Glomerular endothelial cell (primary cell): ENCODE measurements at regions not wholly inside any gene's neighbourhood (a gene's known extent, or its start where the extent isn't known, plus 50 kb on each side); places are given as distances from the start of the nearest gene placed in this dataset.

Source experiments
- DNase-seq: peaks from one replicate; pipeline ENCODE4 v3.0.0-alpha.2; 2011; ENCODE audit warnings: low read depth, low spot score; ENCODE audit errors: extremely low read depth

DNA sequence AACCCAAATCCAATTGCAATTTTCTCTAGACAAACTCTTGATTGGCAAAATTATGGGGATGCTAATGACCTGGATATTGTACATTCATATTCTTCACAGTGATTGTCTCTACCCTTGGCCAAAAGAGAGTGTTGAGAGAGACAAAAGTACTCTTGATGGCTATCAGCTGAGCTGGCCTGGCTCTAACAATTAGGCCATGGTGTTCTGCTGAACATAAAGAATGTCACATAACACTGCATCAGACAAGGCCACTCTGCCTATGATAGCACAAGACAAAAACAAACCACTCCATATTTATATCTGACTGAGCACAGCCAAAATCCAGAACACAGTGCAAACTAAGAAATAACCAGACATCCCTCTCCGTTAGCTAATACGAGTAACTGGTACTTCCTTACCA lies 101.7 kb downstream of the ADAMTS1 start:
- no peak for DNase-seq

DNA sequence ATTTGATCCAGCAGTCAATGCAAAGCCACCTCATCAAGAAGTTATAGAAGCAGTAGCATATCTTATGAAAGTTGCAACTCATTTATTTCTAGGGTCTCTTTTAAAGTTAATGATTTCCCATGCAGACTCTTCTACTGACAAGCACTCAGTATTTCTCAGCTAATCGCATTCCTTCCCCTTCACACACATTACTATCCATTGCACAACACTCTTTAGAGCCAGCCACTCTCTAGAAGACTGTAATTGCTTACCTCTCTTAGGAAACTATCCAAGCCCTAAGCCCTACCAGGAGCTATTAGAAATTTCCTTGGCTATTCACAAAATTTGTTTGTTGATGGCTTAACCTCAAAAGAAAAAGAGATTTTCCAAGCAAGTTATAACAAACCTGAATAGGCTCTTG lies 106.0 kb downstream of the ADAMTS1 start:
- no peak for DNase-seq

DNA sequence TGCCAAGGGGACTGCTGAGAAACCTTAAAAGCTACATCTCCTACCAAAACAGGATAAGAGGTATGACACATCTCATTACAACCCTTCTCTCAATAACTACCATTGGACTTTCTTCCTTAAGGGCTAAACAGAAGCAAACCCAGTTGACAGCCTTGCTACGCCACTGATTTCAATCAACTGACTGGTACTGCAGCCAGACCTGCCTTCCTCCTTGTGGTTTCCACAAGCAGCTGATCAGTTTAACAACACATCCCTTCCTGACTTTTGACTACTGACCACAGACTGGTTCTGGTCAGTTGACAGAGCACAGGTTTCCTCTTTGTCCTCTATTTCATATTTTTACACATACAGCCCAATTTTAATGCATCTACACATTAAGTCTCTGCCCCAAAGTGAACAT lies 108.8 kb downstream of the ADAMTS1 start:
- DNase-seq, result no peak

DNA sequence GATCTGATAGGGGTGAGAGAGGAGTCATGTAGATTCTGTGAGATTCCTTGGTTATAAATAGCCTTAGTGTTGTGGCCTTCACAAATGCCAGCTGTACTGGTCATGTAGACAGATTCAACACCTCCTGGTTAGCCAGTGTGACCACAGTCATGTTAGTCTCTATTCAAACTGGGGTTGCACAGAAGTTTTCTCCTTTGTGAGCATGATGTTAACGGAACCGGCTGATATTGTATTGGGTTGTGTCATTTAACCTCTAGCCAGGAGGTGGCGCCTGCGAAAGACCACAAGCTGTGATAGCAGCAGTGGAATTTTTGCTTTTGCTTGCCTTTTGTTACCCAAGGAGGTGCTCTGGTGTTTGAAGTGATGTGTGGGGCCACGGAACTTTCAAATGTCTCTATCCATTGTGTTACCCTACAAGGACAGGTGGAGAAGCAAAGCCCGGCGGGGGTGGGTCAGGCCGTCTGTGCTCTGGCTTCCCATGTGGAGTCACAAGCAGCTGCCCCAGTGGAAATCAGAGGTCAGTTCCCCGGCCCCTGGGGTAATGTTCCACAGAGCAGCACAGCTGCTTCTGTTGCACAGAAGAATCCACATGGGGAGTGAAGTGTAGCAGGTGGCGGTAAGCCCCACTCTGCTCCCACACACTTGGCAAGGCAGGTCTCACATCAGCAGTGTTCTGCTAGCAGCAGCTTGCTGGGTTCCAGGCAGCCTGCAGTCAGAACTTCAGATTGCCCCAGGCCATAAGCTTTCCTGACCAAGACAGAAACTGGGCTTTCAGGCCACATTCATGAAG lies 112.6 kb downstream of the ADAMTS1 start:
- DNase-seq, result no peak

DNA sequence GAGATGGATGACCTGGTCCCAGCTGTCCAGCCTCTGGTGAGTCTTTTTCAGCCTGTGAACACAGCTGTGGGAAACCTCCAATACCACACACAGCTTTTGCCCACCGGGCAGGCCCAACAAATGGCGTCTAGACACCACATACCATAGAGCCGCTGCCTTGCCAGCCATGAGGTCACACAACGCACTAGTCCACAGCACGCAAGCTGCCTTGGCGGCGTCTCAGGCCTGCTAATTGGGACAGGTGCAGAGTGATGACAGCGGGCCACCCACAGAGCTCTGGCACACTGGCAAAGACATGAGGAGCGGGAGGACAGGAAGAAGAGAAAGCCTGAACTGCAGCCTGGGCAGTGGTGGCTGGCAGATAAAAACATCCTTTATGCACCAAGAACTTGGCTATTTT lies 125.5 kb downstream of the ADAMTS1 start:
- no peak for DNase-seq

DNA sequence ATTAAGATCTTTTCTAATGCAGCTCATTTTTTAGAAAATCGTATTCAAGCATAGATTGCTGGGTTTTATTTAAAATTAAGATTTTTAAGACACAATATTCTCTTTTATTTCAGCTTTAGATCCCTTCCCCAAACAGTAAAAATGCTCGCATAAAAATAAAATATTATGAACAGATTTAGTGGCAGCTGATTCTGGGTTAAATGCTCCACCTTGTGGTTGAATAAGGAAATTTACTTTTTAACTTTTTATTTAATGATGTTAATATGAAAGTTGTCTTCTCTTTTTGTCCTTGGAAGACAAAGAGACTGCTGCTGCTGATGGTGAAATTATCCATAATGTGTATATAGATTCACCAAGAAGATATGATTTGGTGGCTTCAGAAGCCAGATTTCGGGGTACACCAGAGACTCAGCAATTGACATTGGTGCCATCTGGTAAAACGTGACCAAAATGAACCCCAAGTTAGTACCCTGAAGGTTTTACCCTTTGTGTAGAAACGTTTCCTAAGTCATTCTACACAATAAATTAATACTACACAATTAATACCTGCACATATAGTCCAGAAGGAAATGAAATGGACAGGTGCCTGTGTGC lies 128.0 kb downstream of the ADAMTS1 start:
- DNase-seq, result peak; percentile 16

DNA sequence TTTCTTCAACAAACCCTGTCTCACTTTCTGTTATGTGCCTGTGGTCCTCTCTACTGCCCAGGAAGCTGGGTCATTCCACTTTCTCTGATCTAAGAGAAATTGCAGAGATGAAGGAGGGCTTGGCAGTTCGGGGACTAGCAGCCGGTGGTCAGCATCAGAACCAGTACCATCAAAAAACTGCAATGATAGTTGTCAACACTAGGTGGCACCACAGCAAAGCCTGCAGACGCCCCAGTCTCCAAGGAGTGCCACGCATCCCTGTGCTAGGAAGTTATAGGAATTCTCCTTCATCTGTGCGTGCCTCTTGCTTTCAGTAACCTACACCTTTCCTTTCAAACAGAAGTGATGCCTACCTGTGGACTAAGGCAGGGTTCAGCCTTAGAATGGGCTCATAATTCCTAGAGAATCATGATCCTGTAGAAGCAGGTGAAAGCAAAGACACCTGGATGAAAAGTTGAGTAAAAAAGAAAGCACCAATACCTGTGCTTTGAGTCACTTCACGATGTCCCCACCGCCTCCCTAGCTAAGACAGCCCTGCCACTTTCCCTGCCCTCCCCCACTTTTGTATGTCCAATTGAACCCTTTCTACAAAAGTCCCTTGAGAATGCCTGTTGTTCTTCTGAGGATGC lies 129.2 kb downstream of the ADAMTS1 start:
- no peak for DNase-seq

DNA sequence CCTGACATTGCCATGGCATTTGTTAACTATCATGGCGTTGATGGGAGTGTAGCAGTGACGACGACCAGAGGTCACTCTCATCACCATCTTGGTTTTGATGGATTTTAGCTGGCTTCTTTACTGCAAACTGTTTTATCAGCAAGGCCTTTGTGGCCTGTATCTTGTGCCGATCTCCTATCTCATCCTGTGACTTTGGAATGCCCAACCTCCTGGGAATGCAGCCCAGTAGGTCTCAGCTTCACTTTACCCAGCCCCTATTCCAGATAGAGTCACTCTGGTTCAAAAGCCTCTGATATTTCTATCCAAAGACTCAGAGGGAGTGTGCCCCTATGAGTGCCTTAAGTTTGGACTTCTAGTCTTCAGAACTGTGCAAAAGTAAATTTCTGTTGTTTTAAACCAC lies 130.1 kb downstream of the ADAMTS1 start:
- no peak for DNase-seq

DNA sequence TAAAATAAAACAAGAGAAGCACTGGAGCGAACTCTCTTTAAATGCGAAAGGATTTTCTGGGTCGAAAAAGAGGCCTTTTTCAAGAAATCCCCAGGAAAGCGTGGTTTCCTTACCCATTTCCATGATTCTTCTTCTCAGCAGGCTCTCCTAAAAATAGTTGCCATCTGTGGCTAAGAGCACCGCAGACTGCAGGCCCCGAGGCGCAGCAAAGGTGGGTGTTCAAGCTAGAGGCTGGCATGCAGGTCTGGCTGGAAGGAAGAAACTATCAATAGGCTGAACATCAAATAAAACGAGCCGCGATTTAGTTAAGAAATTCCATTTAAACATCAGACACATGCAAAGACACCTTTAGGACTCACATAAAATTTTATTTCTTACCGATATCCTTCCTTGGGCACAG lies 135.1 kb downstream of the ADAMTS1 start:
- no peak for DNase-seq

DNA sequence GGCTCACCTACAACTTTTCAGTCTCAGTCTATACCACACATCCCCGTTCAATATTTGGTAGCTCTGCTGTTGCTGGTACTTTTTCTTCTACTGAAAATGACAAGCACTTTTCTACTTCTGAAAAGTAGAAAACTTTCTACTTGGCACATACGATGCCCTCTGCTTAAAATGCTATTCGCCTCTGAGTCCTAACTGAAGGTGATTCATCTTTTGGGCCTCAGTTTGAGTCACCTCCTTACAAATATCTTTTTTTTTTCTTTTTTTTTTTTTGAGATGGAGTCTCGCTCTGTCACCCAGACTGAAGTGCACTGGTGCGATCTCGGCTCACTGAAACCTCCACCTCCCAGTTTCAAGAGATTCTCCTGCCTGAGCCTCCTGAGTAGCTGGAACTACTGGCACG lies 136.0 kb upstream of the CYYR1 start:
- DNase-seq, result no peak

DNA sequence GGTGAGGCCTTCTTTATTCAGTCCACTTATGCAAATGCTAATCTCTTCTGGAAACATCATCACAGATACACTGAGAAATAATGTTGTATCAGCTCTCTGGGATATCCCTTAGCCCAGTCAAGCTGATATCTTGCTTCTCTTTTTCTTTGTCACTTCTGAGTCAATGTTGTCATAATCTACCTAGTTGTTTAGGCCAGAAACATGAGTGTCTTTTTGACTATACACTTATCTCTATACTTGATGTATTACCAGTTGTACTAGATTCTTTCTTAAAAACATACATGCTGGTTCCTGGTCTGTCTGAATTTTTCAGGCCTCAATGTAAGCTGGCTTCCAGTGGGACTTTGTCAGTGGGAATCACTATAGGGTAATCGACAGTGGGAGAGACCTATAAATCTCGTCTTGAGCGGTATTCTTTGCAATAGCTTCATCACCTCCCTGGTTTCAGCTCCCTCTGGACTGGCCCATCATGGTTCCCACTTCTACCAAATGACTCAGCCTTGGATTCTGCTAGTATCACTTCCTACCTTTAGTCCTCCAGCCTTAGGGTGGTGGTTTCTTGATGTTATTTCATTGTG lies 135.2 kb upstream of the CYYR1 start:
- no peak for DNase-seq

DNA sequence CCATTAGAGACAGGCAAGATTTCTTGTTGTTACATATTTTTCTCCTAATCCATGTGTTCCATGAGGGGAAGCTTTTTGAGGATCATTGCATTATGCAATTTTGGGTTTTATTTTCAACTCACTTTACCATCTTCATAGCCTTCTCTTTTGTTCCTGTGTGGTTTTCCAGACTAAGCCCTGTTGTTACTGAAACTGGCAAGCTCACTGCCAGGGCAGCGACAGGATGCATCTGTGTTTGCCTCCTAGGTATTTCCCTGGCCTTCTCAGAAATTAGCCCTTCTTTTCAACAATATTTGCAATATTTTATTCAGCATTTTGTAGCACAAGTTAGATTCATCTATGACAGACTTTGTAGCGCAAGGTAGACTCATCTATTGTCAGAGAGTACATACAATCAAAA lies 134.2 kb upstream of the CYYR1 start:
- DNase-seq, result no peak

DNA sequence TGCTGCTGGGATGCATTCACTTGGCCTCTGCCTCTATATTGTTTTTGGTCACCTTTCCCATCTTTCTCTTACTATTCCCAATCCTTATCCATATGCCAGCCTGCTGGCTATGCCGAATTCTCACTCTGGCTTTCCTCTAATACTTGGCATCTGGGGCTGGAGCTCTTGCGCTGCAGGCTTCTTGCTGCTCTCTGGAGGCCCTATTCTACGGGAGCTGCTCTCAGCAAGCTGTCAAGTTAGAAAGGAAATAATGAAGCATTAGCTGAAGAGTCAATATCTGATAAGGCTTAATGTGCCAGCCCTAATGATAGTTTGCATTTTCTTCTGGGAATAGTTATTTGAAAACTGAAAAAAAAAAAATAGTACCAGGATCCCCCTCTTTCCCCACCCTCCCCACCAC lies 125.3 kb upstream of the CYYR1 start:
- no peak for DNase-seq

DNA sequence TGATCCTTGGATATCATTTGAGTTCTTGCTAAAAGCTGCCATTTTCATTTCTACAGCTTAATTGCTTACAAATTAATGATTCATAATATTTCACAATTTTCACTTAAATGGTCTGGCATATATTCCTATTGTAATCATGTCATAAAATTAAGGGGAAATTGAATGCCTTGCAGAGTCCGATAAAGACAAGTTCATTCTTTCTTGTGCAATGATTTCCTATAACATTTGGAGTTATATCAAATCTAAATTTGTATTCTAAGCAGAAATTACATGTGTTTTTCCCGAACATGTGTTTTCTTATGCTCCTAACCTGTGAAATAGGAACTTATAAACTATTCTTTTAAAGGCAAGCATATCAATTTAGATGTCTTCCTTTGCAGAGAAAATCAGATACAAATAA lies 118.3 kb upstream of the CYYR1 start:
- DNase-seq, result no peak

DNA sequence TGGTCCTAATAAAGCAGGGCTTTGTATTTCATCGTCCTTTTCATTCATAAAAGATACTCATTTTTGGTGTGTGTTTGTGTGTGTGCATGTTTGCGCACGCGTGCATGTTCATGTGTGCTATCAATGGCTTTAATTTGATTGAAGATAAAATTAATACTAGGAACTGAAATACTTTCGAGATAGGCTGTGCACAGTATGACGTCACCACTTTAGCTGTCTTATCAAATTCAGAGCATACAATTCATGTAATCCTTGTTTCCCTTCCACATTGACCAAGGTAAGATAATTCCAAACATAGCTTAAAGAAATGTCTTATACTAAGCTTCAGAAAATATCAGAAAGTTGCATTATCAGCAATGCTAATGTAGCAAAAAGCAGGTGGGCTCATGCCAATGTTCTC lies 113.6 kb upstream of the CYYR1 start:
- DNase-seq, result no peak

DNA sequence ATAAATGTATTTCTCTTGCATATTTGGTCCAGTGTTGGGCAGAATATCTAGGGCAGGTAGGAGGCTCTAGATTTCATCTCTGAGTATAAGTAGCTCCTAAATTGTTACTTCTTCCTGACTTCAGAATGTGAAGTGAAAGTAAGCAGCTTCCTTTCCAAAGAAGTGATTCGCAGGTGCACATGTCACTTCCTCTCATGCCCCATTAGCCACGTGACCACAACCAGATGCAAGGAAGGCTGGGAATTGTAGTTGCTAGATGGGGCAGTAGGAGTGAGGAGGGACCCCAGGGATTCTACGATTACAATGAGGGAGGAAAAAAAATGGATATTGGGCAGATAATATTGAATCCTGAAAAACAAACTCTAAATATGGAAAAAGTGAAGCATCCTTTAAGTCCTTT lies 113.2 kb upstream of the CYYR1 start:
- DNase-seq, result no peak

DNA sequence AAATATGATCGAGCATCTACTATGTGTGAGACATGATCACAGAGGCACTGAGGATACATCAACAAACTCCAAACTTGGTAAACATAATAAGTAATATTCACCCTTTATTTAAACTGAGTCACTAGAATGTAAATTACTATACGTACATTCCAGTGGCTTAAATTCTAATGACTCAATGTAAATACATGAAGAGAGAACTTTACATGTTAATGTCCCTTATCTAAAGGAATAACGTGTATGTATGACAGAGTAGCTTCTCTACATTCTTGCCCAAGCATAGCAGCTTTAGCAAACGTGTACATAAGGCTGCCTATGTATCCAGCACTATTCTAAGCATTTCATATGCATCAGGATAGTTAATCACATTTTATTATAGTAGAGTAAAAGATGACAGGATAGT lies 111.8 kb upstream of the CYYR1 start:
- DNase-seq, result no peak

DNA sequence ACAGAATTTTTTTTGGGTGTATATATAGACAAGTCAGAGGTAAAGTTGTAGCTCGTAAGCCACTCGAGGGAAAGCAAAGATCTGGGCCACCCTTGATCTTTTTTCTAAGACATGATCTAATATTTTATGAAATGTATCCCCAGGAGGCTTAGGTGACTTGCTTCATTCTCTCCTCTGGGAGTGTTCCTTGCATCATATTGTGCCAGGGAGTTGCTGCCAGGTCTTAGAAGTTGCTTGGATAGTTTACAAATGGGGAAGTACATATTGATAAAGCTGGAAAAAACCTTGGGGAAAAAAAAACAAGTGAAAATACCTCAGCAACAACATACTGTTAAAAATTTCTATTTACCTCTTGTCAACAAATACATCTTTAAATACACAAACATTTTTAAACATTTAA lies 110.9 kb upstream of the CYYR1 start:
- DNase-seq, result no peak

DNA sequence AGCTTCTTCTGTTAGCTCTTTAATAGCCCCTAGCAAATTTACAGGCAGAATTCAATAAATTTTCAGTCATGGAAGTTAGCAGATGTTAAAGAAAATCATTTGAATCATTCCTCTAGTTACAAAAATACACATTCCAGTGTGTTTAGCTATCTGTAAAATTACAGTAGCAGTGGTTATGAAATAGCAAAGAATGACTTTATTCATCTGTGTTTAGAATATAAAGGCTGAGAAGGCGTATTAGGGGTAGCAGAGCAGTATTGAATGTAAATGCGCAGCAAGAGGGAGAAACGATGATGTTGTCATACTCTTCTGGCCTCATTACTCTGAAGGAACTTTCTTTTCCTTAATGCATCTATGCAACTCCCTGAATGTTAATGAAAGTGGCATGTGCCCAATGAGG lies 106.2 kb upstream of the CYYR1 start:
- DNase-seq, result no peak

DNA sequence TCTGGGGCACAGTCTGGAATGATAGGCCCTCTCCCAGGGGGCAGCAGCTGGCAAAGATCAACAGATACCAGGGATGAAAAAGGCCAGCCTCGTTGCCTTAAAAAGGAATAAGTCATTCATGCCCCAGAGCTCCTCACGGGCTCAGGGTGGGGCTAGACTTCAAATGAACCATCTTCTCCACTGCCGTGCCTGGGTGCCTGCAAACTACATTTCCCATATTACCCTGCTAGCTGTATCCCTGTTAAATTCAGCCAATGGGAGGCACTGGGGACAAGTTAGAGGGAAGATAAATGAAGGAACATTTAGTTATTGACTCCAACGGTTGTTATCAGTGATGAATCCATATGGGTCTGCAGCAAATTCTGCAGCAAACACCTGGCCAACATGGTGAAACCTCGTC lies 101.2 kb upstream of the CYYR1 start:
- DNase-seq, result no peak

DNA sequence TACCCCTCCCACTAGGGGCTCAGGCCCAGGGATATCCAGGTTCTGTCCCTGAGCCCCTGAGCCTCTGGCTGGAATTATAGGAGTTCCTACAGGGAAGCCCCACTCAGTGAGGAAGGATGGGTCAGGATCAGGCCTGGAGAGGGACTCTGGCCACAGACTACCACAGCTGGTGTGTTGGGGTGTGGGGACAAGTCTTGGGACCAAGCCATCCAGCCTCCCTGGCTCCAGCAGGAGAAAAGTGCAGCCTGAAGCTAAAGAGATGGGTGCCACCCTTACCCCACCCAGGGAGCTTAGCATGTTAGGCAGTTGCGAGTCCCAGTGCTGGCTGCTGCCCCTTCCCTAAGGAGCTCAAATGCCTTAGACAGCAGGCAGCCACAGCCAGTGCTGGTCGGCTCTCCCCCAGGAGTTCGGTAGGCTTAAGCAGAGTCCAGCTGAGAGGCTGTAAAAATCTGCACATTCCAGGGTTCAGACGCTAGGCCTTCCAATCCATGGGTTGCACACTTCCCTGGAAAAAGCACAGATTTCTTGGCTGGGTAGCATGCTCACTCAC lies 96.2 kb upstream of the CYYR1 start:
- DNase-seq, result no peak

DNA sequence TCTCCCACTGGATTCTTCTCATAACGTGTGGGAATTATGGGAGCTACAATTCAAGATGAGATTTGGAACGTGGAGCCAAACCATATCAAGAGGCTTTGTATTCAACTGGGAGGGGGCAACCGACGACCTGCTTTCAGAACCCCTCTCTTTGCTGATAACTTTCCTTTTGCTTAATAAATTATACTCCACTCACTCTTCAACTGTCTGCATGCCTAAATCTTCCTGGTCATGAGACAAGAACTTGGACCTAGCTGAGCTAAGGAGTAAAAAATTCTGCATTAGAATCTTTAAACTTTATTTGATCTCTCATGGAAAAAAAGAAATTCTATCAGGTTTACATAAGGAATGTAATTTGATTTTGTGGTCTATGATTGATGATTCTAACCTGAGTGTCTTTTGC lies 86.7 kb upstream of the CYYR1 start:
- DNase-seq, result no peak
